CD1c-positive myeloid dendritic cell (primary cell): ENCODE measurements at regions not wholly inside any gene's neighbourhood (a gene's known extent, or its start where the extent isn't known, plus 50 kb on each side); places are given as distances from the start of the nearest gene placed in this dataset.
A peak's percentile ranks its signal among the peaks of the same experiment; 100 is the strongest.

Experiments
- DNase-seq: peaks from one replicate; pipeline ENCODE4 v3.0.0-alpha.2; 2016; ENCODE audit errors: extremely low spot score

DNA sequence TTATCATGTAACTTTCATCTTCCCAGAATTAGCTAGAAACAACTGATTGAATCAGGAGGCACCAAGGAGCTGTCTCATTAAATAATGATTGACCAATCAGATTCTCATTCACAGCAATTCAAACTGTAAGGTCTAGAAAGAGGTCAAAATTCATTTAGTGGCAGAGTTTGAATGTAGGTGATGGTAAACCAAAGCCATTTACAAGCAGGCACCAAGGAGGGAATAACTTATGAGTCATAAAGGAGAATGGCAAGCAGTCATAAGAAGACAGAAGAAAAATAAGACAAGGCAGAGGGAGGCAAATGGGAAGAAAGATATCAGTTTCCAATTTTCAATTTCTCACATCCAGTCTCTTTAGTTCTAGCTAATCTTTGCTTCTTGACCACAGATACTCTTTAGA, 52.9 kb upstream of the DEFB112 start:
- no peak for DNase-seq

DNA sequence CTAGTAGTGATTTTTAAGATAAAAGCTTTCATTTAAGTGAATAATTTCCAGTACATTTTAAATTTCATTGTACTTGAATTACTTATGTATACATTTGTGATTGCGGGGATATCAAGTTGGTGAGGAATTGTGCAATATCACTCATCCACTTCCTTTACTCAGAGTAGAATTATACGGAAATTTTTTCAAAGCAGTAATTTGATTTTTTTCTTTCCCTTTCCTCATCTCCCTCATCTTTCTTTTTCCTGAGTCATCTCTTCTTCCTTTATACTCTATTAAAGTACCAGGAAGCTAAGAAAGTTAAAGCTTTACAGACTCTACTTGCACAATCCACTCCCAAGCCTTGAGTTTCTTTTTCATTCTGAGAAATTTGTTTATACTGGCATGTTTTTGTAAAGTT, 60.9 kb upstream of the DEFB112 start:
- no peak for DNase-seq

DNA sequence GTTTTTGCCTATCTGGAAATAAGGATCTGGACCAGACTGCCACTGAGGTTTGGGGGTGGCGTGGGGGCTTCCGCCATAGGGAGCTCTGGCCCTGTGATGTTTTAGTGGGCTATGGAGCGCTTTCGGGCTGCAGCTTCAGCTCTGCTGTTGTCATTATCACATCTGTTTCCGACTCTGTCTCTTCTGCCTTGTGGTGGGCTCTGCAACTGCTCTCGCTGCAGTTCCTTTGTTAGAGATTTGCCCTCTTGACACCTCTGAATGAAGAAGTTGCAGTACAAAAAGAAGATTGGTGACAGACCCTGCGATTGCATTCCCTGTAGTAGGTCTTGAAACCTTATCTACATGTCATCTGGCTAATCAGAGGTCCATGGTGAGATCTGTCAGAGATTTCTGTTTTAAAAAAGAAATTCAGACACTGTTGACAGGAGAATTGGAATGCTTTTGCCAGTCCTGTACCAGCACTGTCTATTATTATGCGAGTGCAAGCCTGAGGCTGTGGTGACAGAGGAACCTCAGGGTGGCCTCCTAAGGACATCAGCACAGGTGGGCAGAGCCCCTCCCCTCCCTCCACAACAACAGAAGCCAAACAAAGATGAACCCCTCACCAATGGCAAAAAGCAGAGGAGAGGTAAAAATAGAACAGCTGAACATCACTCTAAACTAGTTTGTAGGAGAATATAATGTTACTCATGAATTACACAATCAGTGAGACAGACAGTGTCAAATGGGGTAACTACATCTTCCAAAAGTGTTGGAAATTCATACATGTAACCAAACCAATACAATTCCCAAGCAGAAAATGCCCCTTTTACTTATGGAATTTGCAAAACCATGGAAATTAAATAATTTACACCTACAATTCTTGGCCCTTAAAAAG, 63.5 kb upstream of the DEFB112 start:
- no peak for DNase-seq

DNA sequence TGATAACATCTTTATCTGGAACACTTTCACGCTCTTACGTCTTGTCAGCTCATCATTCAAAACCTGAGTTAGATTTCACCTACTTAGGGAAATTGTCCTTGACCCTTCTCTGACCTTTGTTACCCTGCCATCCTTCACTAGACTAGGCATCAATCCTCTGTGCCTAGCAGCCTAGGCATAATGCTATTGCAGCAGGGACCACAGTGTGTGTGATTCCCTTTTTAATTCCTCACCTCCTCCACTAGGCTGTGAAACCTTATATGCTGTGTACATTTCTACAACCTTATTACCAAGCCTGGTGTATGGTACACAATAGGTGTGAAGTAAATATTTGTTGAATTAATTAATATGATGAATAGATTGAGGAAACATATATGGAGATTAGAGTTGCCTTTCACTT, 66.7 kb upstream of the DEFB112 start:
- no peak for DNase-seq

DNA sequence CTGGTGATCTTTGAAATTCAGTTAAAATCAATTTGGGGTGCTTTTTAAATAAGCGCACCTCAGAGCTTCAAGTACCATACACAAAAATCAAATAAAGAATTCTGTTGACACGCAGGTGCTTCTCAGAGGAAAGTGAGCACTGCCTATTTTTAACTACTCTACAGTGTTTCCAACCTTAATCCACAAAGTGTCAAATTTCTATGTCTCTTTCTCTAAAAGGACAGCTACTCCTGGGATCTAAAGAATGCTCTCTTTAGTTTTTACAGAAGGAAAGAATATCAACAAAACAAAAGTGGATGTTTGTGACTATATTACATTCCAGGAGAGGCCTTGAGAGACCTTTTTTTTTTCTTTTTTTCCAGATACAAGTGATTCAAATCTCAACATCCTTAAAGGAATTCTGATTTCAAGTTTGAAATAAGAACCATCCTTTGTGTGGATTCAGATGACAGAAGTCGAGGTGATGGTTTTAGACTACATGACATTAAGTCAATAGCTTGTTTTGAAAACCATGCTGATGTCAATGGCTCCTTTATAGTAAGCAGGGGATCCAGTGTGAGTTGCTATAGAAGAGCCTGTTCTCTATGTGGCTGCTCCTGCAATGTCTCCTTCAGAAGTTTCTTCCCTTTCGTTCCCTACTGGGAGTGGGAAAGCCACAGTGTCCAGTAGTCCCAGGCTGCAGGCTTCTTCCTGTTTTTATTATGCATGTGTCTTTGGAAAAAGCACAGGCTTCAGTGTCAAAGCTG, 67.2 kb upstream of the DEFB112 start:
- no peak for DNase-seq

DNA sequence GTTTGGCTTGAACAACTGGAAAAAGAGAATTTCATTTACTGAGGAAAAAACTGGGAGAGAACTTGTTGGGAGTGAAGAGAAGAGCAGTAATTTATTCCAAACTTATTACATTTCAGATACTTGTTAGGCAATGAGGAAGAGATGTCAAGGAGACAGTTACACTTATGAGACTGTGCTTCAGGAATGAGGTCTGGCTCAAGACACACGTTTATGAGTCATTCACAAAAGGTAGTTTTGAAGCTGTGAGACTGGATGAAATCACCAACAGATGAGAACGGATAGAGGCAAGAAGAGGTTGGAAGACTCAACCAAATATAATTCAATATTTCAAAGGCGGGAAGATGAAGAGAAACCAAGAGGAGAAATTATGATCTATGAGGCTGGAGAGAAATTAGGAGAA, 70.6 kb upstream of the DEFB112 start:
- DNase-seq = no peak

DNA sequence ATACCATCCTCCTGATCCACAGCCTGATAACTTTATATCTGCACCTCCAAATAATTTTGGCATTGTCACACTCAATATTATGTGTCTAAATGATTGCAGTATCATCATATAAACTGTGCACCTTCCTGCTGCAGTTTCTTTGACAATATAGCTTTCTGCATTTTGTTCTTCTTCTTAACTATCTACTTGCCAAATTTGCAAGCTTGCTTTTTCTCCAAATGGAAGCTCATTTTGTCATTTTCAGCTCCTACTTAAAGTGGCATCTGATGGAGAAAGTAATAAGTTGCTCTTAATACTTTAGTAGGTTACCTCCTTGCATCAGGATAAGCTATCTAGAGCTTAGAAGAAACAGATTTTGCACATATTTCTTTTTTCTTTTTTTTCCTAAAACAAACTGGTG, 74.0 kb upstream of the DEFB112 start:
- no peak for DNase-seq

DNA sequence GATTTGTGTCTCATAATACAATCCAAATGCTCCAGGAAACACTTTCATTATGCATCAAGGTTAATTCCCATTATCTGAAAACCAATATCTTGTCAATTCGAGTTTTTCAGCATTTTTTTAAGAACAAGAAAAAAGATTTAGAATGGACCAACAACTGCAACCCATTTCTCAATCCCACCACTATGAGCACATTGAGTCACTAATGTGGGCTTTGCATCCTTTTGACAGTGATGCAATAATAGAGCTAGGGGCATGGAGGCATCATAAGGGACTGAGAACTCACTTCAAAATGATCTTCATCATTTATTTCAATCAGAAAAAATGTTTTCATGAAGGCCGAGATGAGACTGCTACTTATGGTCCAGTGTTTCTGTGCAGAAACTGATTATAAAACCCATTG, 74.8 kb upstream of the DEFB112 start:
- DNase-seq = no peak

DNA sequence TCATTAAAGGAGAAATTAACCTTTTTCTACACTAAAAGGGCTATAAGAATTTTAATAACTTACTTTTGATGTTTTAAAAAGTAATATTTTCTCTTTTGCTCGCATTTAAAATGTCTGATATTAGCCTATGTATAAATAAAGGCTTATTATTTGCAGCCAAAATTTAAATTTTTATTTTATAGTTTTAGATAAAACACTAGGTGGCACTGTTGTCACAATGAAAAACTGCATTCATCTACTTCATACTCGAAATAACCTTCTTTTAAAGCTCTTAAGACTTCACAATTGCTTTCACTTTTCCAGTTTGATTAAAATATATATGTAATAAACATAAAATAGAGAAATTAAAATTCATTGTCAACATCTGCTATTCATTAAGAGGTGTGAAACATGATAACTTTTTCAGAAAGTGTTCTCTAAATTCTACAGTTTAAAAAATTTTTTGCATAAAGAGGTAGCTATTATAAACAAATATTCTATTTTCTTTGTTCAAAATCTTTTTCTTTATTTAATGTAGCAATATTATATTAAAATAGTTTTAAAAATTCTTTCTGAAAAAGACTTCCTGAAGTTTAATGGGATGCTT, 78.8 kb upstream of the DEFB112 start:
- peak; percentile 19 for DNase-seq

DNA sequence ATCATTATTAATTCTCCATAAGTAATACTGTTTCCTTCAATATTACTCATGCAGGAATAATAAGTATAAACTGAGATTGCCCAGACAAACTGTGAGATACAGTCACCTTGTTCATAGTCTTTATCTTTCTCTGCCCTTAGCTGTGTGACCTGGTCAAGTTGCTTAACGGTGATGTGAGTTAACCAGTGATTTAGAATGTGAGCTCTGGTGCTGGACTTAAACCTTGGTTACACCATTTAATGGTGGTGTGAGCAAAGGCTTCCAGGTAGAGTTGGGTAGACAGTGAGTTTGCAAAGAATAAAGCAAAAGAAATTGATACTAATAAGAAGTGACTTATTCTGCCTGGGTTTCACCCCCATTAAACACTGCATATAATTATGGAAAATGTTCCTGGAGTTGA, 86.2 kb upstream of the DEFB112 start:
- DNase-seq = no peak

DNA sequence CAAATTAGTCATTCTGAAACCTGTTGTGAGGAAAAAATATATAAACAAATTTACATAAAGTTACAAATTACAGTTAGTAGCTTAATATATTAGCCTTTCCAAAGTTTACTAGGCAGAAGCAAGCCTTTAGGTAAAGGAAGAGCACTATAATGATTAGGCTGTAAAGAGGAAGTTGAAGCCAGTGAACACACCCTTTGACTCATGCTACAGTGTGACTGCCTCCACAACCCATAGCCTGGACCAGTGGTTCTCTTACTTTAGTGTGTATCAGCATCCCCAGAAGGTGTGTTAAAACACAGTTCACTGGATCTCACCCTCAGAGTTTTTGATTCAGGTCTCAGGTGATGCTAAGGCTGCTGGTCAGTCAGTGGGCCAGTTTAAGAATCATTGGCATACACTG, 91.4 kb upstream of the DEFB112 start:
- DNase-seq = no peak

DNA sequence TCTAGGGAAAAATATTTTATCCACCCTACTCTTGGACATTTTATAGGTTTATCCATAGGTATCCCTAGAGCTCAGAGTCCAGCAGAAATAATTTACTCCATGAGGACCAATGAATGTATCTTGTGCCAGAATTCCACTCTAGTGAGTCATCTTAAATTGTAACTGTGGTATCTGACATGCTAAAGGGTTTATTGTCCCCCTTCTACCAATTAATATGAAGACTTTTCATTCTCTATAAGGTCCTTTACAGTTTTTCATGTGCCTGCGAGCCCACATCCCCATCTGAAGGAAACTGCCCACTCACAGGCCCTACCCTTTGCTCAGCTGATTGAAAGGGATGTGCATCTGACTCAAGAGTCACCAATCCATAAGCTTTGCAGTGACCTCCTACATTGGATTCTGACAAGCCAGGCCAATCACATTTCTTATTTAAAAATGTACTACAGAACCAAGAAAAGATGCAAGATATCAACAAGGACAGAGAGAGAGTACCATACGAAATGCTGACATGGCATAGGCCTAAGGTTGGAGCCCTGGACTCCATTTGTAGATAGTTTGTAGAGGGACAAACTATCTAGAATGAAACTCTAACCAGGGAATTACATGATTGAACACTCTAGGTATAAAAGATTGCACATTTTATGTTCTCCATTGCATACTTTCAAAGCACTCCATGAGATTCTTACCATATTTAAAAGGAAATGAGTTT, 93.4 kb upstream of the DEFB112 start:
- DNase-seq = no peak

DNA sequence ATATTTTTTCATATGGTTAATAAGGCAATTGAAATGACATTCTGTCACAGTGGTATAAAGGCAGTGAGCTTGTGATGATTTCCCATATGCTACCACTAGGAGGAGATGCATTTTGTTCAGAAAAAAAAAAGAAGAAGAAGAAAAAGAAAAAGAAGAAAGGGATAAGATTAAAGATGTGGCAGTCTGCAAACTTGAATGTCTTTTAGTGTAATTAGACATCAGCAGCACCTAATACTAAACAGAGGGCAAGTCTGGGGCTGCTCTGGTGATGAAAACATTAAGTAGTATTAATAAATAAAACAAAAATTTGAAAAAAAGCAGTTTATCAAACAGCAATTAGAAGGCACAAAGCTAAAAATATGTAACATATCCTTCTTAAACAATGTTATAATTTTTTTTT, 95.4 kb upstream of the DEFB112 start:
- no peak for DNase-seq

DNA sequence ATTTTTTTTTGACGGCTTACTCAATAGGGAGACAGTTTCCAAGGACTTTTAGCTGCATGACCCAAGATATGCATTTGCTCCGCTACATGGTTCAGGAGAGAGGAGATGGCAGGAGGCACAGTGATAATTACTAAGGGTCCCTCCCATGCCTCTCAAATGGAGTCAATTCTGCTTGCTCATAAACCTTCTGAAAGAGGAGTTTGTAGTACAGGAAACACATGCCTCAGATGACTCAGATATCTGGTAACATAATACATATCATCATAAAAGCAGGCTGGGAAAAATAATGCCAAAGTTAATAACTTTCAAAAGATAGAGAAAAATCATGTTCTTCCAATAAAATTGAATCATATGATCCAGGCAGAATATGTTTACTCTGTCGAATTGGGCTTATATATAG, 97.6 kb upstream of the DEFB112 start:
- no peak for DNase-seq

DNA sequence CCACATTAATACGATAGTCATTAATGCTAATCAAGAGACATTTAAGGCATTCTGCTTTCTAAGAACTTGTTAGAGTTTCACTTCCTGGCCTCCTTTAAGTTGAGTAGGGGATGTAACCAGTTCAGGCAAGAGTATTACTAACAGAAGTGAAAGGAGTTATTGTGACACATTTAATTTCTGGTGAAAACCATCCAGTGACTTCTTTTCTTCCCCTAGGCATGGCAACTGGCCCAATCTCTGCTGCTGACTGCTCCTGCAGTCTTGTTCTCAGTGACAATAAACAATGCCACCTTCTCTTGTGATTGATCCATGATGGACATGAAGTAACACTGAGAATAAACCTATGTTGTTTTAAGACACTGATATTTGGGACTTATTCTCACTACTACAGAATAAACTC, 130.9 kb upstream of the DEFB112 start:
- DNase-seq = no peak

DNA sequence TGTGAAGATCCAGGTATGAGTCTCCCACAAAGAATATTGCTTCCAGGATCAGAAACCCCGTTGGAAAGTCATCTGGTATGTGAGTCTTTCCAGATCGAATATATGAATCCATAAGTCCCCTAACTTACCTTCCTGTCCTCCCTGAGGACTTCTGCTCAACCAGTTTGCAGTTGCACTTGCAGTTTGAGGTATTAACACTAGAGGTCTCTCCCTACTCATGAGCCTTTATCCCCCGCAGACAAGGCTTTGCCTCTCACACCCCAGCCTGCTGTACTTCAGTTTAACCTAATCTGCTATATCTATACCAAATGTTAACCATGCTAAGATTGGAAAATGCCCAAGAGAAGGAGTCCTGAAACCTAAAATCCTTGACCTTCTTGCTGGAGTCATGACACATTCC, 135.3 kb upstream of the DEFB112 start:
- DNase-seq = no peak

DNA sequence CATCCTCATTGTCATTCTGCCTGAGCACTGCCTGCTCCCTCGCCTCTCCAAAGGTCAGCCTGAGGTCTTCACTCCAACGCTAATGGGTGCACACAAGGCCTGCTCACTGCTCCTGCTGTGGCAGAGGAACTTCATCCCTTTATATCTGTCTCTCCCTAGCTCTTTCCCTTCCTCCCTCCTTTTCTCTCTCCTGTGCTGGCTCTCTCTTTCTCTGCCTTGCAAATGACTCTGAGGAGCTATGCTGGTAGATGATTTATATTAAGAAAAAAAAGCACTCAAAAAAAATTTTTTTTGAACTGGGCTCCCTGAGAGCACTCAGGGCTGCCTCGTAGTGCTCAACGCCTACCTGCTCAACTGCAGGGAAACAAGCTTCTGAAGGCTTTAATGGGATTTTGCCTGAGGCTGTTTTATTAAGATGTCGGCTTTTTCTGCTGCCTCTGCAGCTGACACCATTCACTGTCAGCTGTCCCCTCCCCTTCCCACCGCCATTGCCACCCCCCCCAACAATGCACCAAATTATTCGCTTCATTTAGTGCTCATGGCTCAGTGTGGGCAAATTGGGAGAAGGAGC, 137.7 kb upstream of the DEFB112 start:
- no peak for DNase-seq

DNA sequence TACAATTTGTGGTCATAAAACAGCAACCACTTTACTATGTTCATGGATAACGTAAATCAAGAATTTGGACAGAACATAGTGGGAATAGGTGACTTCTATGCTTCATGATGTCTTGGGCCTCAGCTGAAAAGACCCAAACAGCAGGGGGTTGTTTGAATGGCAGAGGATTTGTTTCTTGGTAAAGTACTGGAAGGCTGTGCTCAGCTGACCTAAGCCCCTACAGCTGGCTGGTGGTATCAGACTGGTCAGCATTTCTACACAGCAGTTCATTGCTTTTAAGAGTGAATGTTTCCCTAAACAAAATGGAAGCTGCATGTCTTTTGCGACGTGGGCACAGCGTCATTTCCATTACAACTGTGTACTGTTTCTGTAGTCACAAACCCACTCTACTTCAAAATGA, 148.5 kb upstream of the DEFB112 start:
- DNase-seq = no peak

DNA sequence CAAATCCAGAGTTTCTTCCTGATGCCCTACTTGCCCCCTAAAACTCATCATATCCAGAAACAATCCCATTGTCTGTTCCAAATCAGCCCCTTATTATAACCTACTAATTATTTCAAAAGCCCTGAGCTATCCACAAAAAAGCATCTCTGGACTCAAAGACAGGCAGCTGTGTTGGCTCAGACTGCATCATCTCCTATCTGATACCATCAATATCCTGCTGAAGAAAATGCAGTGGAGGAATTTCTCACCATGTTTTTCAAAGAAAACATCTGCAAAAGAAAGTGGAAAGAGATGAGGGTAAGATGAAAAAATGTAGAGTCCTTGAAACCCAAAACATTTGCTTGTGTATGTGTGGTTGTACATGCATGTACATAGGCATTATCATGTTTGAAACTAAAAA, 153.0 kb upstream of the DEFB112 start:
- DNase-seq = no peak

DNA sequence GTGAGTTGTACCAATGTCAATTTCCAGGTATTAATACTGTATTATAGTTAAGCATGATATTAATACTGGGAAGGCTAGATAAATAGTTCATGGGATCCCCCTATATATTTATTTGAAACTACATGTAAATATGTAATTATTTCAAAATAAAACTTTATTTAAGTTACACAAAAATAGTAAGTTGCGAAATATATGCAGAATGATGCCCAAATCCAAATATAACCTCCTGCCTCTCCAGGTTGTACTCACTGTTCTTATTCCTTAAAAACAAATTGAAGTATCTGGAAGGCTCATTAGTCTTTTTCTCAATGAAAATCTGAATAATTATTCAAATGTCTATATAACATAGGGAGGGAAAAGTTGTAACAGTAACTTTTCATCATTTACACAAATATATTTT, 161.9 kb upstream of the DEFB112 start:
- DNase-seq = no peak

DNA sequence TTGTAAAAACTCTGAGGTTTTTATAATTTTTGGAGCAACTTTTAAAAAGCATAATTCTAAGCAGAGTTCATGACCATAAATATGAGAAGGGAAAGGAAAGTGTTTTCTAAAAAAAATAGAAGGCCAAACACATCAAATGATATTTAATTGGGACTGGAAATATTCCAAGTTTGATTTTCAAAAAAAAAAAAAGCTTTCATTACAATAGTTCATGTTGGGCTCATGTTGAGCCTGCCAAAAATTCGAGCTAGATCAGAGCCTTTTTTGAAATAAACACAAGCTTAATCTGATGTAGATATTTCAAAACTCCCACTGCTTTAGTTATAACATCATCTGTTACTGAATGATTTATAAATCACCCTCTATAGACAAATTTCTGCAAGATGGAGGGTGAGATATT, 163.4 kb upstream of the DEFB112 start:
- DNase-seq = no peak

DNA sequence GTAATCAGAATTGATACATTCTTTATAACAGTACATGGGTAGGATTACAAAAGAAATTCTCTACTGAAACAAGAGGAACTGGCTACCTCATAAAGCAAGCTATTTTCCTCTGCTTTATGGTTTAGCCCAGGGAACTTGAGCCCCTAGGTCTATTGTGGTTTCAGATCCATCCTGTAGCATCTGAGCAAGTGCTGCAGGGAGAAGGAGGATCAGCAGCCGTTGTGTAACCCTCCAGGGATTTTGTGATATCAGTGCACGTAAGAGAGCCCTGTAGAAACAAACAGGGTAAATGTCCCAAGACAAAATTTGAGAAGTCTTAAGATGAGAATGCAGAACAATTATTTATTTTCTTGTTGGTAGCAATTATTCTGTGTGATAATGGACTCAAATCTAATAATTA, 165.2 kb upstream of the DEFB112 start:
- no peak for DNase-seq
